NCI-H146 treated with DMSO at 0.1 percent for 48 hours (cell line): ENCODE measurements at regions not wholly inside any gene's neighbourhood (a gene's known extent, or its start where the extent isn't known, plus 50 kb on each side); places are given as distances from the start of the nearest gene placed in this dataset.

Source experiments
- DNase-seq: peaks from one replicate; lab custom pipeline; 2025; ENCODE audit not compliant: unreplicated experiment; lab: John Stamatoyannopoulos, UW

- no peak for DNase-seq
These were observed 218.5 kb downstream of the KCNS3 start for GRCh38 chr2:18096836-18097405.

GRCh38 chr2:18094277-18094676 is 215.8 kb downstream of the KCNS3 start:
- no peak for DNase-seq

GRCh38 chr2:18093196-18093595 is 214.7 kb downstream of the KCNS3 start:
- DNase-seq = no peak

- DNase-seq = no peak
These were observed 214.3 kb downstream of the KCNS3 start for GRCh38 chr2:18092760-18093159.

GRCh38 chr2:18085593-18085992 is 207.1 kb downstream of the KCNS3 start:
- DNase-seq = no peak

GRCh38 chr2:18084376-18084775 is 205.9 kb downstream of the KCNS3 start:
- DNase-seq = no peak

- DNase-seq = no peak
These were observed 205.3 kb downstream of the KCNS3 start for GRCh38 chr2:18083806-18084205.

GRCh38 chr2:18078216-18078615 is 199.7 kb downstream of the KCNS3 start:
- no peak for DNase-seq

GRCh38 chr2:18077704-18078103 is 199.2 kb downstream of the KCNS3 start:
- DNase-seq = no peak

GRCh38 chr2:18077231-18077630 is 198.8 kb downstream of the KCNS3 start:
- DNase-seq = no peak

GRCh38 chr2:18074476-18074875 is 196.0 kb downstream of the KCNS3 start:
- DNase-seq = no peak

- no peak for DNase-seq
These were observed 195.1 kb downstream of the KCNS3 start for GRCh38 chr2:18073601-18074000.

GRCh38 chr2:18067588-18068384 is 189.3 kb downstream of the KCNS3 start:
- DNase-seq = no peak

- no peak for DNase-seq
These were observed 188.4 kb downstream of the KCNS3 start for GRCh38 chr2:18066894-18067293.

- no peak for DNase-seq
These were observed 187.6 kb downstream of the KCNS3 start for GRCh38 chr2:18066066-18066465.

- no peak for DNase-seq
These were observed 186.8 kb downstream of the KCNS3 start for GRCh38 chr2:18065249-18065648.

- no peak for DNase-seq
These were observed 185.5 kb downstream of the KCNS3 start for GRCh38 chr2:18063826-18064470.

GRCh38 chr2:18062892-18063291 is 184.4 kb downstream of the KCNS3 start:
- no peak for DNase-seq

- no peak for DNase-seq
These were observed 183.2 kb downstream of the KCNS3 start for GRCh38 chr2:18061717-18062116.

- no peak for DNase-seq
These were observed 179.2 kb downstream of the KCNS3 start for GRCh38 chr2:18057657-18058056.

GRCh38 chr2:18055290-18055689 is 176.8 kb downstream of the KCNS3 start:
- no peak for DNase-seq

- no peak for DNase-seq
These were observed 171.5 kb downstream of the KCNS3 start for GRCh38 chr2:18050001-18050400.
